GM18907 (cell line): ENCODE measurements at regions not wholly inside any gene's neighbourhood (a gene's known extent, or its start where the extent isn't known, plus 50 kb on each side); places are given as distances from the start of the nearest gene placed in this dataset.

ENCODE experiments used
- ATAC-seq: cut with Tn5 transposase; IDR thresholded peaks from one replicate; pipeline ENCODE4 v1.9.1; 2021; ENCODE audit warnings: mild to moderate bottlenecking, moderate library complexity; ENCODE audit not compliant: unreplicated experiment

GRCh38 chr5:144886668-144887067 is 716.0 kb downstream of the KCTD16 start:
- no peak for ATAC-seq

- no peak for ATAC-seq
These were observed 712.1 kb downstream of the KCTD16 start for GRCh38 chr5:144882739-144883283.

GRCh38 chr5:144880513-144880912 is 709.8 kb downstream of the KCTD16 start:
- no peak for ATAC-seq

- no peak for ATAC-seq
These were observed 706.3 kb downstream of the KCTD16 start for GRCh38 chr5:144876990-144877389.

- no peak for ATAC-seq
These were observed 702.4 kb downstream of the KCTD16 start for GRCh38 chr5:144873076-144873475.

GRCh38 chr5:144864118-144864517 is 693.4 kb downstream of the KCTD16 start:
- no peak for ATAC-seq

GRCh38 chr5:144857454-144857853 is 686.8 kb downstream of the KCTD16 start:
- no peak for ATAC-seq

GRCh38 chr5:144844086-144844485 is 673.4 kb downstream of the KCTD16 start:
- no peak for ATAC-seq

GRCh38 chr5:144832416-144832815 is 661.7 kb downstream of the KCTD16 start:
- ATAC-seq, result no peak

GRCh38 chr5:144831650-144832049 is 661.0 kb downstream of the KCTD16 start:
- ATAC-seq, result no peak

GRCh38 chr5:144822503-144822902 is 651.8 kb downstream of the KCTD16 start:
- ATAC-seq, result no peak

GRCh38 chr5:144820278-144820677 is 649.6 kb downstream of the KCTD16 start:
- no peak for ATAC-seq

GRCh38 chr5:144815131-144815530 is 644.5 kb downstream of the KCTD16 start:
- no peak for ATAC-seq

- no peak for ATAC-seq
These were observed 642.1 kb downstream of the KCTD16 start for GRCh38 chr5:144812763-144813162.

GRCh38 chr5:144800169-144800568 is 629.5 kb downstream of the KCTD16 start:
- ATAC-seq, result no peak

GRCh38 chr5:144798595-144798994 is 627.9 kb downstream of the KCTD16 start:
- ATAC-seq, result no peak

GRCh38 chr5:144794922-144795321 is 624.2 kb downstream of the KCTD16 start:
- no peak for ATAC-seq

- no peak for ATAC-seq
These were observed 617.9 kb downstream of the KCTD16 start for GRCh38 chr5:144788556-144788955.

- ATAC-seq, result no peak
These were observed 617.4 kb downstream of the KCTD16 start for GRCh38 chr5:144788046-144788445.

GRCh38 chr5:144779368-144779767 is 608.7 kb downstream of the KCTD16 start:
- ATAC-seq, result no peak

- ATAC-seq, result no peak
These were observed 607.9 kb downstream of the KCTD16 start for GRCh38 chr5:144778561-144778960.

- no peak for ATAC-seq
These were observed 603.5 kb downstream of the KCTD16 start for GRCh38 chr5:144774197-144774596.

- ATAC-seq, result no peak
These were observed 603.0 kb downstream of the KCTD16 start for GRCh38 chr5:144773628-144774027.
